Activated CD4-positive, alpha-beta T cell treated with anti-CD3 and anti-CD28 coated beads, Interleukin-2, Interleukin-4, amounts not matched to agents 100 ng/mL and 50 ng/mL, durations not matched to agents 16 hours and 8 hours (primary cell): ENCODE measurements at regions not wholly inside any gene's neighbourhood (a gene's known extent, or its start where the extent isn't known, plus 50 kb on each side); places are given as distances from the start of the nearest gene placed in this dataset.
"Not testable (repeated sequence)": the region's sequence is repeated elsewhere in the genome, so short reads cannot be mapped to it uniquely, and the experiment has no call there.

Source experiments
- DNase-seq: peaks from one replicate; pipeline ENCODE4 v3.0.0-alpha.2; 2020; ENCODE audit warnings: low spot score

GRCh38 chr3:124138148-124138547 lies 146.2 kb upstream of the ROPN1 start:
- no peak for DNase-seq

GRCh38 chr3:124140746-124141145 lies 148.8 kb upstream of the ROPN1 start:
- DNase-seq: no peak

GRCh38 chr3:124142389-124142970 lies 150.6 kb upstream of the ROPN1 start:
- no peak for DNase-seq

GRCh38 chr3:124143047-124143446 lies 151.1 kb upstream of the ROPN1 start:
- DNase-seq: no peak

GRCh38 chr3:124144035-124144814 lies 152.3 kb upstream of the ROPN1 start:
- no peak for DNase-seq

- no peak for DNase-seq
These were observed 155.5 kb upstream of the ROPN1 start for GRCh38 chr3:124147429-124147828.

GRCh38 chr3:124147946-124148345 lies 156.0 kb upstream of the ROPN1 start:
- no peak for DNase-seq

- DNase-seq: no peak
These were observed 157.2 kb upstream of the ROPN1 start for GRCh38 chr3:124149081-124149480.

- DNase-seq: no peak
These were observed 157.8 kb upstream of the ROPN1 start for GRCh38 chr3:124149771-124150170.

GRCh38 chr3:124152891-124153290 lies 161.0 kb upstream of the ROPN1 start:
- DNase-seq: not testable (repeated sequence)

GRCh38 chr3:124156866-124157712 lies 165.2 kb upstream of the ROPN1 start:
- DNase-seq: no peak

- DNase-seq: no peak
These were observed 165.8 kb upstream of the ROPN1 start for GRCh38 chr3:124157748-124158147.

GRCh38 chr3:124158168-124158881 lies 166.4 kb upstream of the ROPN1 start:
- DNase-seq: no peak

- no peak for DNase-seq
These were observed 169.5 kb upstream of the ROPN1 start for GRCh38 chr3:124161448-124161847.

- DNase-seq: no peak
These were observed 171.8 kb upstream of the ROPN1 start for GRCh38 chr3:124163689-124164088.

- DNase-seq: no peak
These were observed 176.3 kb upstream of the ROPN1 start for GRCh38 chr3:124168271-124168670.

GRCh38 chr3:124172283-124172682 lies 180.4 kb upstream of the ROPN1 start:
- DNase-seq: no peak

- no peak for DNase-seq
These were observed 180.9 kb upstream of the ROPN1 start for GRCh38 chr3:124172816-124173215.

GRCh38 chr3:124174476-124174875 lies 182.6 kb upstream of the ROPN1 start:
- no peak for DNase-seq

GRCh38 chr3:124174910-124175874 lies 183.3 kb upstream of the ROPN1 start:
- no peak for DNase-seq

- no peak for DNase-seq
These were observed 185.1 kb upstream of the ROPN1 start for GRCh38 chr3:124177071-124177470.
